ENCODE measurements at regions not wholly inside any gene's neighbourhood (a gene's known extent, or its start where the extent isn't known, plus 50 kb on each side); places are given as distances from the start of the nearest gene placed in this dataset.
"Not testable (repeated sequence)": the region's sequence is repeated elsewhere in the genome, so short reads cannot be mapped to it uniquely, and the experiment has no call there.

- no peaks in the 10 kb centered on the region for H3K4me1 ChIP-seq
- no peak overlapping the region for H3K4me3 ChIP-seq (ENCODE audit: low read depth, low read length)
- no peaks in the 10 kb centered on the region for H3K36me3 ChIP-seq
- DNase-seq, result no peak
- no peaks in the 10 kb centered on the region for H3K9me3 ChIP-seq
- no peaks in the 10 kb centered on the region for H3K27me3 ChIP-seq
- TF ChIP-seq CTCF (IDR thresholded peaks at IDR 0.05; ENCODE audit: low read depth, low read length), result no peak
These were observed 283.9 kb upstream of the PRICKLE1 start for GRCh38 chr12:42873401-42873800.

GRCh38 chr12:42871816-42872215 is 282.3 kb upstream of the PRICKLE1 start:
- Histone ChIP-seq H3K4me3 (ENCODE audit: low read depth, low read length) (no peak overlapping the region), H3K4me1 (no peaks in the 10 kb centered on the region), H3K36me3 (no peaks in the 10 kb centered on the region), H3K27me3 (no peaks in the 10 kb centered on the region), H3K9me3 (no peaks in the 10 kb centered on the region)
- DNase-seq, result no peak
- no peak for TF ChIP-seq CTCF (IDR thresholded peaks at IDR 0.05; ENCODE audit: low read depth, low read length)

GRCh38 chr12:42868291-42868690 is 278.7 kb upstream of the PRICKLE1 start:
- Histone ChIP-seq H3K9me3 (no peaks in the 10 kb centered on the region), H3K27me3 (no peaks in the 10 kb centered on the region), H3K4me3 (ENCODE audit: low read depth, low read length) (no peak overlapping the region), H3K4me1 (no peaks in the 10 kb centered on the region), H3K36me3 (no peaks in the 10 kb centered on the region)
- no peak for DNase-seq
- TF ChIP-seq CTCF (IDR thresholded peaks at IDR 0.05; ENCODE audit: low read depth, low read length), result no peak

GRCh38 chr12:42865282-42865681 is 275.7 kb upstream of the PRICKLE1 start:
- Histone ChIP-seq H3K9me3 (no peaks in the 10 kb centered on the region), H3K4me3 (ENCODE audit: low read depth, low read length) (no peak overlapping the region), H3K27me3 (no peaks in the 10 kb centered on the region), H3K36me3 (no peaks in the 10 kb centered on the region), H3K4me1 (no peaks in the 10 kb centered on the region)
- DNase-seq, result no peak
- no peak for TF ChIP-seq CTCF (IDR thresholded peaks at IDR 0.05; ENCODE audit: low read depth, low read length)

- no peaks in the 10 kb centered on the region for H3K9me3 ChIP-seq
- no peak overlapping the region for H3K4me3 ChIP-seq (ENCODE audit: low read depth, low read length)
- no peaks in the 10 kb centered on the region for H3K27me3 ChIP-seq
- no peak for DNase-seq
- TF ChIP-seq CTCF (IDR thresholded peaks at IDR 0.05; ENCODE audit: low read depth, low read length), result no peak
- peaks cover 5% of the 10 kb centered on the region; the same call in 1 of the 2 replicates for H3K4me1 ChIP-seq
- no peaks in the 10 kb centered on the region for H3K36me3 ChIP-seq
These were observed 272.5 kb upstream of the PRICKLE1 start for GRCh38 chr12:42862055-42862454.

- H3K36me3 ChIP-seq; H3K27me3 ChIP-seq; H3K4me1 ChIP-seq; H3K4me3 ChIP-seq (ENCODE audit: low read depth, low read length); H3K9me3 ChIP-seq; DNase-seq: not testable (repeated sequence)
These were observed 270.8 kb upstream of the PRICKLE1 start for GRCh38 chr12:42860331-42860730.

GRCh38 chr12:42859612-42860011 is 270.1 kb upstream of the PRICKLE1 start:
- no peaks in the 10 kb centered on the region for H3K9me3 ChIP-seq
- no peaks in the 10 kb centered on the region for H3K27me3 ChIP-seq
- peaks cover 6% of the 10 kb centered on the region; the same call in 1 of the 2 replicates for H3K4me1 ChIP-seq
- no peaks in the 10 kb centered on the region for H3K36me3 ChIP-seq
- no peak overlapping the region for H3K4me3 ChIP-seq (ENCODE audit: low read depth, low read length)
- no peak for TF ChIP-seq CTCF (IDR thresholded peaks at IDR 0.05; ENCODE audit: low read depth, low read length)
- no peak for DNase-seq

All from BE2C (cell line).